ENCODE measurements at regions not wholly inside any gene's neighbourhood (a gene's known extent, or its start where the extent isn't known, plus 50 kb on each side); places are given as distances from the start of the nearest gene placed in this dataset.

GRCh38 chr15:38614621-38615020 is 50.0 kb upstream of the RASGRP1 start:
- Histone ChIP-seq H3F3A (ENCODE audit: control insufficient read depth, insufficient read depth) (no peaks in the 10 kb centered on the region), H3K36me3 (ENCODE audit: control insufficient read depth, low read length) (no peaks in the 10 kb centered on the region), H3K4me3 (ENCODE audit: low read length) (no peak overlapping the region), H3K9me2 (replicated peaks; ENCODE audit: control insufficient read depth, low read length) (no peaks in the 10 kb centered on the region), H3K4me1 (ENCODE audit: control insufficient read depth, low read length) (peaks cover 15% of the 10 kb centered on the region), H3K9me3 (ENCODE audit: control insufficient read depth, insufficient read depth, low read length) (no peaks in the 10 kb centered on the region), H3K27me3 (ENCODE audit: control insufficient read depth, low read length) (0 out of 2 replicates have a peak, but pooled peaks cover 3% of the 10 kb centered on the region), H4K20me1 (ENCODE audit: control insufficient read depth, insufficient read depth, low read depth, low read length) (no peaks in the 10 kb centered on the region), H3K79me2 (ENCODE audit: control insufficient read depth, low read length) (no peaks in the 10 kb centered on the region), H3K27ac (ENCODE audit: low read depth, low read length) (no peak overlapping the region), H3K4me2 (ENCODE audit: low read length) (no peak overlapping the region)
- TF ChIP-seq EZH2phosphoT487 (IDR thresholded peaks at IDR 0.05; ENCODE audit: borderline replicate concordance, low read length) (no peak), CTCF (IDR thresholded peaks at IDR 0.05; ENCODE audit: low read depth, low read length, poor library complexity, severe bottlenecking) (no peak)

GRCh38 chr15:38617831-38618230 is 53.2 kb upstream of the RASGRP1 start:
- H4K20me1 ChIP-seq (ENCODE audit: control insufficient read depth, insufficient read depth, low read depth, low read length), result no peaks in the 10 kb centered on the region
- 0 out of 2 replicates have a peak, but pooled peaks cover 6% of the 10 kb centered on the region for H3K27me3 ChIP-seq (ENCODE audit: control insufficient read depth, low read length)
- H3K4me1 ChIP-seq (ENCODE audit: control insufficient read depth, low read length), result peaks cover 6% of the 10 kb centered on the region
- no peaks in the 10 kb centered on the region for H3K9me2 ChIP-seq (replicated peaks; ENCODE audit: control insufficient read depth, low read length)
- no peaks in the 10 kb centered on the region for H3K36me3 ChIP-seq (ENCODE audit: control insufficient read depth, low read length)
- no peak overlapping the region for H3K27ac ChIP-seq (ENCODE audit: low read depth, low read length)
- H3K79me2 ChIP-seq (ENCODE audit: control insufficient read depth, low read length), result no peaks in the 10 kb centered on the region
- TF ChIP-seq EZH2phosphoT487 (IDR thresholded peaks at IDR 0.05; ENCODE audit: borderline replicate concordance, low read length) (no peak), CTCF (IDR thresholded peaks at IDR 0.05; ENCODE audit: low read depth, low read length, poor library complexity, severe bottlenecking) (no peak)
- H3K4me2 ChIP-seq (ENCODE audit: low read length), result no peak overlapping the region
- H3K9me3 ChIP-seq (ENCODE audit: control insufficient read depth, insufficient read depth, low read length), result no peaks in the 10 kb centered on the region
- no peak overlapping the region for H3K4me3 ChIP-seq (ENCODE audit: low read length)
- H3F3A ChIP-seq (ENCODE audit: control insufficient read depth, insufficient read depth), result no peaks in the 10 kb centered on the region

DNA sequence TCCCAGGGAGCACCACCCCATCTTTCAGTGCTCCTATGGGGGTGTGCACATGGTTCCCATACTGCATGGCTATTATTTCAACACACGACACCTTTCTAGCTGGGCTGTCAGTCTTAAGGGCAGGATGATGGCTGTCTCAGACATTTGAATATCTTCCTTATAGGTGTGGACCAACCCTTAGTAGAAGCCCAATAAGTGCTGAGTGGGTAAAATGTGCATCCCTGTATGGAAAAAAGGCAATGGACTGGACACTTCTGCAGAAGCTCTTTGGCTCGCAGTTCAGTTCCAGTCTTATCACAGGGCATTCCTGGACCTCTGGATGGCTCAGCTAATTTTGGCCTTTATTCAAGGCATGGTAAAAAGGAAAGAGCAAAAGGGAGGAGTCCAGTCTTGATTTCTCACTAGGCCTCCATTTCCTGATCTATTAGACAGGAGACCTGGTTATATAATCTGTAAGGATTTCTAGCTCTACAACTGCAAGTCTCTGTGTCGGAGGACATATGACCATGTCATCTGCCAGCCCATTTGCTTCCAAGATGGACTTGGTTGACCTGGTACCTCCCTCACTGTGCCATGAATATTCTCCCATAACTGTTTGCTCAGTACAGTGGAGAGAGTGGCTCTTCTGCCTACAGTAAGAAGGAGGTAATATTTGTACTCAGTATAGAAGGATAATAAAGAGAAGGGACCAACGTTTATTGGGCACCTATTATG is 53.8 kb upstream of the RASGRP1 start:
- no peaks in the 10 kb centered on the region for H3K9me3 ChIP-seq (ENCODE audit: control insufficient read depth, insufficient read depth, low read length)
- H3K9me2 ChIP-seq (replicated peaks; ENCODE audit: control insufficient read depth, low read length), result no peaks in the 10 kb centered on the region
- H3K4me2 ChIP-seq (ENCODE audit: low read length), result no peak overlapping the region
- H4K20me1 ChIP-seq (ENCODE audit: control insufficient read depth, insufficient read depth, low read depth, low read length), result no peaks in the 10 kb centered on the region
- H3K27ac ChIP-seq (ENCODE audit: low read depth, low read length), result no peak overlapping the region
- H3K4me3 ChIP-seq (ENCODE audit: low read length), result no peak overlapping the region
- 0 out of 2 replicates have a peak, but pooled peaks cover 6% of the 10 kb centered on the region for H3K27me3 ChIP-seq (ENCODE audit: control insufficient read depth, low read length)
- no peaks in the 10 kb centered on the region for H3K79me2 ChIP-seq (ENCODE audit: control insufficient read depth, low read length)
- H3K4me1 ChIP-seq (ENCODE audit: control insufficient read depth, low read length), result peaks cover 6% of the 10 kb centered on the region
- no peaks in the 10 kb centered on the region for H3F3A ChIP-seq (ENCODE audit: control insufficient read depth, insufficient read depth)
- TF ChIP-seq EZH2phosphoT487 (IDR thresholded peaks at IDR 0.05; ENCODE audit: borderline replicate concordance, low read length) (no peak), CTCF (IDR thresholded peaks at IDR 0.05; ENCODE audit: low read depth, low read length, poor library complexity, severe bottlenecking) (no peak)
- no peaks in the 10 kb centered on the region for H3K36me3 ChIP-seq (ENCODE audit: control insufficient read depth, low read length)
